ENCODE measurements at regions not wholly inside any gene's neighbourhood (a gene's known extent, or its start where the extent isn't known, plus 50 kb on each side); places are given as distances from the start of the nearest gene placed in this dataset.
A peak's percentile ranks its signal among the peaks of the same experiment; 100 is the strongest.

GRCh38 chr13:31853643-31854326 is 114.5 kb downstream of the RXFP2 start:
- no peak for DNase-seq (ENCODE audit: low spot score)

DNA sequence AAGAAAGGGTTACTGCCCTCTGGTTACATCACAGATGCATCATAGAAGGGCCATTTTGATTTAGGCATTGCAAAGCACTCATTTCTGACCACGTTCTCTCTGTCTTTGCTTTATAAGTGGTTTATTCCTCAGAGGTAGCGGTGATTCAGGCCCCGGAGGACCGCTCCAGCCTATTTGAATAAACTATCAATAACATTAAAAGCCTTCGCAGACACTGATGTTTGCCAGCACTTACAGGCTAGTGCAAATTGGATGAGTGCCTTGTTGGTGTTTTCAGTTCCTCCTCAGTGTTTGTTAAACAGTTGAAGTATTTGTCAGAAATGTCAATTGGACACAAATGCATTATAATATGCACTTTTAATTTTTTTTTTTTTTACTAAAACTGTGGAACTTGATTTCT is 120.2 kb downstream of the RXFP2 start:
- no peak for DNase-seq (ENCODE audit: low spot score)

GRCh38 chr13:31860002-31860401 is 120.7 kb downstream of the RXFP2 start:
- DNase-seq (ENCODE audit: low spot score): no peak

DNA sequence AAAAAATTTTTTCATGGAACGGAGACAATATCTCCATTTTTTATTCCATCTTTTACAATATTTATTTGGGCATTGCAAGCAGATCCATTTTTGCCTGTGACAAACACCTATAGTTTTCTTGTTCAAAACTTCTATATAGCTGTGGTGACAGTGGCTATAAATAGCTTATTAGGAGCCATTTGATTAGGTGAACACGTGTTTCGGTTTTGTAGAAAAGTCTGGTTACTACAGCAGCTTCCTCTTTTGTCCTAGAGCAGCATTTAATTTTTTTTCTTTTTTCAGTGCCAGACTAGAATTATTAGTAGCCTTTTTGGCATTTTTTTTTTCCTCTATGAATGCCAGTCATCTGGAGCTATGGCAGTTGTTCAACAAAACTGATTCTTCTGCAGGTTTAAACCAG is 123.5 kb downstream of the RXFP2 start:
- DNase-seq (ENCODE audit: low spot score): no peak

GRCh38 chr13:31864307-31864706 is 125.0 kb downstream of the RXFP2 start:
- no peak for DNase-seq (ENCODE audit: low spot score)

DNA sequence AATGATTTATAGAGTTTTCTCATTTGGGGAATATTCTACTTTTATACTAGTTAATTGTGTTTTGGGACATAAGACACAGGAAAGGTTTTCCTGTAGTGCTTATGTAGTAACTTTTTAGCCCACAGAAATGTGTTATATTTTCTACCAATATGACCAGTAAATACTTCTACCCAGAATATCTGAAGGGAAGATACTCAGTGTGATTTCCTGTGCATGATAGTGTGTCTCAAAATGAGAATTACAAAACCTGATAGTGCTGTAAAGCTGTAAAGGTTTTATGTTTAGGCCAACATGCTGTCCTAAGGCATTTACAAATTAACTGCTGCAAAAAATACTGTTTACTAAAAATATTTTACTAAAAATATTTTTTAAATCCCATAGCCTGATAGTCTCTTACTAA is 126.8 kb downstream of the RXFP2 start:
- DNase-seq (ENCODE audit: low spot score): no peak

DNA sequence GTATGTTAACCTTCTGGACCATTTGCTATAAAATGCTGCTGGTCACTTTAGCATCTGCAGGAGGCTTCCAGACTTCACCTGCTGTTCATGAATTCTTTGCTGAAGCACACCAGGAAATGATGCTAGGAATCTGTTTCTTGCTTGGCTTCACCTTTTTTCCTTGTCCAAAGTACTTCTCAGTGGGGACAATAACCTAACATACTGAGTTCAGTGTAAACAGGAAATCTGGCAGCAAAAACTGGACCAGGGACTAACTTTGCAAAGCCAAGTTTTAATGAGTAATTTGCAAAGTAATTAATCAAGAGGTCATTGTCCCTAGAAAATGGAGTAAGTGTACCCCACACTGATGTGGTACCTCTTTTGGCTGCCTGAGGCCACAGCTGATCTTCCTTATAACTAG is 128.4 kb downstream of the RXFP2 start:
- DNase-seq (ENCODE audit: low spot score): no peak

DNA sequence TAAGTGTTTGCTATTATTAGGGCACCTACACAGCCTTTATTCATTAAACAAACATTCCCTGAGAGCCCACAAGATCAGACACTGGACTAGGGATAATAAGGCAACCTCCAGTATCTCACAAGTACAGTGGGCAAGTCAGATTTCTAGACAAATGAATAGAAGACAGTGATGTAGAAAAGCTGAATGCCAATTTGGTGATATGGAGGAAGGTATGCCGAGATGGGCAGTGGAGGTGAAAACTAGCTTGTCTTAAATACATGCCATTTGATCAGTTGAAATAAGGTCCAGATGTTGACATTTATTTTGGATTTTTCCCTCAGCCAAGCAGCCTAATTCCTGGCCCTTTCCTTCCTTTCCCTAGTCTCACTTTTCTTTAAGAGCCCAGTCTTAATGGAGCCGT is 130.3 kb downstream of the RXFP2 start:
- DNase-seq (ENCODE audit: low spot score): no peak

DNA sequence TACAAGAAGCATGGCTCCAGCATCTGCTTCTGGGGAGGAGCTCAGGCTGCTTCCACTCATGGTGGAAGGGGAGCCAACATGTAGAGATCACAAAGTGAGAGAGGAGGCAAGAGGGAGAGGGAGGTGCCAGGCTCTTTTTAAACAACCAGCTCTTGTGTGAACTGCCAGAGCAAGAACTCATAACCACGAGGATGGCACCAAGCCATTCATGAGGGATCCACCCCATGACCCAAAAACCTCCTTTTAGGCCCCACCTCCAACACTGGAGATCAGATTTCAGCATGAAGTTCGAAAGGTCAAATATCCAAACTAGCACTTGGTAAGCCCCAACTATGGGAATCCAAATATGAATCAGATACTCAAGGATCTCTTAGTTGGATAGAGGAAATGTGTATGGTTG is 131.2 kb downstream of the RXFP2 start:
- DNase-seq (ENCODE audit: low spot score): no peak

DNA sequence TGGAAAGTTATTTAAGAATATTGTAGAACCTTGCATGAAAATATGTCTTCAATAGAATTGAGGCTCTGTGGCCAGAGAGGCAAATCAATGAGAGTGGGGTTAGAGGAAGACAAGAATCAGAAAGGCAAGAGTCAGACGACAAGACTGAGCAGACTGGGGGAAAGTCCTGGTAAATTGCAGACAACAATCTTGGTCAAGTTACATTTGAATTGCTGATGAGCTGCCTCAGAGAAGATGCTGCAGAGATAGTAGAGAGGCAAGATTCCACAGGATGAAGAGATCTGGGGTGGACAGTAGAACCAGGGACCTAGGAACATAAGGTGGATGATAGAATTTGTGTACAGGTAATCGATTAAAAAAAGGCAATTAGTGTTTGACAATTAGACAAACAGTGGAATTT is 133.8 kb downstream of the RXFP2 start:
- no peak for DNase-seq (ENCODE audit: low spot score)

DNA sequence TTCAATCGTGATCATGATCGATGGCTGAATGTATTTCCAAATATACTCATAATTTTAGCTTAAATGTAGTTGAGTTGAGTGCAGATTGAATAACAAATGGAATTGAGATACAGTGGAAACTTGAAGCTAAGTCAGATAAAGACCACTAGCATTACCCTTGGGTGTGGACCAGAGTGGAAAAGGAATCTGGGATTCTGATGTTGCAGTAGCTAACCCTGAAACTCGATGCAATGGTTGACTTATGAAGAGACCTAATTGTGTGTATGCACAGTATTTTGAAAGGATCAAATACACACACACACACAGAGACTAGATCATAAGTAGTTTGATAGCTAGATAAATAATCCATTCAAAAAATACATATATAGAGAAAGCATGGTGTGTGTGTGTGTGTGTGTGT is 135.8 kb downstream of the RXFP2 start:
- DNase-seq (ENCODE audit: low spot score): no peak

DNA sequence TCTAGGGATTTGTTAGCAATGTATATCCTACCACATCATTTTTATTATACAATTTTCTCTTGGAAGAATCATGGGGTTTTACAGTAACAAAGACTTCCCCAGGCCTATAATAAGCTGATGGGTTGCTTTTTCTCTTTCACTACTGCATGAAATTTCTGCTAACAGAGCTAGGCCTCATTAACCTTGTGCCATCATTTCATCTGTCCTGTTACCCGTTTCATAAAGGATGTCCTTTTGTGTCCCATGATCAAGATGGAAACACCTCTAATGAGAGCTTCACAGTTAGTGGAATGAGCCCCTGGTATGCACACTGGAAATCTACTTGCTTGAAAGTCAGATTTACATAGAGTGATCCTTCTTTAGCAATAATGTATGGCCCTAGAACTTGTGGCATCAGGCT is 138.7 kb downstream of the RXFP2 start:
- no peak for DNase-seq (ENCODE audit: low spot score)

GRCh38 chr13:31878495-31878894 is 139.2 kb downstream of the RXFP2 start:
- DNase-seq (ENCODE audit: low spot score): no peak

- no peak for DNase-seq (ENCODE audit: low spot score)
These were observed 139.6 kb downstream of the RXFP2 start for GRCh38 chr13:31878955-31879354.

- DNase-seq (ENCODE audit: low spot score): no peak
These were observed 141.6 kb downstream of the RXFP2 start for GRCh38 chr13:31880851-31881494.

DNA sequence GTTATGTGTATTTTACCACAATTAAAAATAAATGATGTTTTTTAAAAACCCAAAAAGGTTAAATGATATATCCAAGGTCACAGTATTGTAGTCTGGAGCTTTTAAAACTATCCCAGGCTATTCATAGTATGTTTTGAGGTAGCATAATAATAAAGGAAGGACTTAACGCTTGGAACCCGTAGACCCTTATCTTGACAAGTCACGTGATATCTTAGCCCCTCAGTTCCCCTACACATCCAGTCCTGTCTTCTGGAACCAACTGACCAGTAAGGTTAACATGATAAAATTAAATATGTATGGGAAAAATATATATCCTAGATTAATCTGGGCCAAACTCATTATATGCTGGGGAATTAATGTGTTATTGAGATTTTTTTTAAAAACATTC is 142.2 kb downstream of the RXFP2 start:
- no peak for DNase-seq (ENCODE audit: low spot score)

DNA sequence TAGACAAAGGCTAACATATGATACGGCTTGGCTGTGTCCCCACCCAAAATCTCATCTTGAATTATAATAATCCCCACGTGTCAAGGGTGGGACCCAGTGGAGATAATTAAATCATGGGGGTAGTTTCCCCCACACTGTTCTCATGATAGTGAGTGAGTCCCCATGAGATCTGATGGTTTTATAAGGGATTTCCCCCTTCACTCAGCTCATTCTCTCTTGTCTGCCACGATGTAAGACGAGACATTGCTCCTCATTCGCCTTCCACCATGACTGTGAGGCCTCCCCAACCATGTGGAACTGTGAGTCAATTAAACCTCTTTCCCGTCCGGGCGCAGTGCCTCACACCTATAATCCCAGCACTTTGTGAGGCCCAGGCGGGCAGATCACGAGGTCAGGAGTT is 143.5 kb downstream of the RXFP2 start:
- DNase-seq (ENCODE audit: low spot score): no peak

DNA sequence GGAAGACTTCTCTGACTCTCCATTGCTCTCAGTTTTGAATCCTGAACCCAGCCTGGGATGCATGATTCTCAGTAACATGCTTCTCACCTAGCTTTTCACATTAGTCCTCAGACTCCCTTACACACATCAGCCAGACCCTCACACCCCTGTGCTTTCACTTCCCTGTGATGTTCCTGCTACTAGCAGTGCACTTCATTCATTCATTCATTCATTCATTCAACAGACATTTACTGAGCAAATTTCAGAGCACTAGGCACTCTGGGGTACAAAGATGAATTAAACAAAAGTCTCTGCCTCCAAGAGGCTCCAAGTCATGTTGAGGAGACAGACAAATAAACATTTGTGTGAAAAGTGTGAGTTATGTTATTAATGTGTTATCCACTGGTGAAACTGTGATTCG is 145.2 kb downstream of the RXFP2 start:
- no peak for DNase-seq (ENCODE audit: low spot score)

- no peak for DNase-seq (ENCODE audit: low spot score)
These were observed 145.6 kb upstream of the FRY start for GRCh38 chr13:31885994-31886393.

- no peak for DNase-seq (ENCODE audit: low spot score)
These were observed 144.3 kb upstream of the FRY start for GRCh38 chr13:31887286-31887685.

- no peak for DNase-seq (ENCODE audit: low spot score)
These were observed 140.6 kb upstream of the FRY start for GRCh38 chr13:31890946-31891345.

DNA sequence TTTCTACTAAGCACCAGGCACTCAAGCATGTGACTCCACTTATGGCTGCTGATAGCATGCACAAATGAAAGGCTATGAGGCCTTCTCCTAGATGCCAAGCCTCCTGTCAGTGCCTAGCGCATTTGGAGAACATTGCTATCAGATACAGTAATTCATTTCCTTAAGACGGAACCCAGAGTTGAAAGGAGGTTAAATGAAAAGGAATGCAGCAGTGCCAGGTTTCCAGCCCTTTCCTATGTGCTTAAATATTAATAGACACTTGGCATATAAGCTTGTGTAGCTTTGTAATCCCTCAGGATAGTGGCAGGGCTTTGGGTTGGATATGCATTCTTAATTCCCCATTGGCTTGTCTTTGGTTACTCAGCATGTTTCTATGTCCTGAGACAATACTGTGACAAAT is 140.1 kb upstream of the FRY start:
- DNase-seq (ENCODE audit: low spot score): peak; percentile 64

- DNase-seq (ENCODE audit: low spot score): no peak
These were observed 136.6 kb upstream of the FRY start for GRCh38 chr13:31894931-31895330.

- no peak for DNase-seq (ENCODE audit: low spot score)
These were observed 135.9 kb upstream of the FRY start for GRCh38 chr13:31895691-31896090.

Data from mucosa of gallbladder (tissue), 1 donor.